Stomach (tissue), 8 donors: ENCODE measurements at regions not wholly inside any gene's neighbourhood (a gene's known extent, or its start where the extent isn't known, plus 50 kb on each side); places are given as distances from the start of the nearest gene placed in this dataset.

ENCODE experiments used
- DNase-seq, 2 donors: peaks; one replicate each; pipeline versions ENCODE4 v3.0.0 to v3.0.0-alpha.2; 2013 to 2019
- H3K27ac ChIP-seq, 5 donors: fragments of 200-600 bp in 4 of 5; sonication (generic) in 4 of 5; one replicate each; pipeline ENCODE4 v1.5.1; 2013 to 2019; ENCODE audit warnings: mild to moderate bottlenecking in 1 of 5, moderate library complexity in 1 of 5
- H3K27me3 ChIP-seq, 3 donors: fragments of 200-600 bp; sonication (generic); one replicate each; pipeline ENCODE4 v1.5.1; 2017 to 2019; ENCODE audit warnings: mixed run types in 1 of 3
- H3K36me3 ChIP-seq, 4 donors: fragments of 200-600 bp; sonication (generic); 1 replicate in 3 of 4; 2 replicates in 1 of 4; pipeline ENCODE4 v1.5.1; 2016 to 2019
- H3K4me1 ChIP-seq, 4 donors: fragments of 200-600 bp; sonication (generic); one replicate each; pipeline ENCODE4 v1.5.1; 2016 to 2019
- H3K4me3 ChIP-seq, 4 donors: fragments of 200-600 bp; sonication (generic) in 3 of 4; one replicate each; pipeline ENCODE4 v1.5.1; 2016 to 2019; ENCODE audit warnings: mild to moderate bottlenecking in 1 of 4
- H3K9me3 ChIP-seq, 4 donors: fragments of 200-600 bp; sonication (generic); one replicate each; pipeline ENCODE4 v1.5.1; 2016 to 2019
- EP300 ChIP-seq: sonication (generic); formaldehyde crosslinking; IDR thresholded peaks from one replicate; pipeline ENCODE4 v1.6.1; 2017; ENCODE audit warnings: antibody characterized with exemption
- POLR2A ChIP-seq, 4 donors: fragments of 450-650 bp; IDR thresholded peaks; one replicate each; pipeline ENCODE4 v1.6.1; 2016; ENCODE audit warnings: antibody characterized with exemption in 4 of 4, control low read depth in 2 of 4, mild to moderate bottlenecking in 1 of 4, moderate library complexity in 1 of 4
- POLR2AphosphoS5 ChIP-seq, 3 donors: sonication (generic); formaldehyde crosslinking; IDR thresholded peaks; one replicate each; pipeline ENCODE4 v1.6.1; 2016; ENCODE audit warnings: antibody characterized with exemption in 3 of 3
- WGBS, 5 donors: extraction: QIAGEN DNeasy Blood & Tissue Kit in 3 of 5; methylation state at CpG; one replicate each; pipeline versions ENCODE4 v1.1.5 to v1.1.7; 2013 to 2018; 5-methylcytosine and 5-hydroxymethylcytosine counted together
- intact Hi-C: fragments of 100-400 bp; cut with DNase I; formaldehyde crosslinking; loops from one replicate; pipeline ENCODE4 v1.15.1; 2023; ENCODE audit warnings: low total_unique reads
- TF ChIP-seq, protein P1 (sequence below), 7 experiments: fragments of 450-650 bp in 4 of 7; fragments of 200-600 bp in 3 of 7; sonication (generic) in 3 of 7; IDR thresholded peaks; one replicate each; pipeline ENCODE4 v1.5.1; 2016 to 2019; ENCODE audit warnings: antibody characterized with exemption in 7 of 7, control low read depth in 2 of 7, mild to moderate bottlenecking in 1 of 7
- donor health status: healthy with polysubstance abuse.
- donor health status: Bipolar disorder and iron deficiency.
- donor health status: healthy.

GRCh38 chr1:90824551-90824950, 107.4 kb upstream of the BARHL2 start:
- TF ChIP-seq EP300 (no peak), POLR2AphosphoS5 (IDR thresholded peaks at IDR 0.05) (no peak), POLR2A (IDR thresholded peaks at IDR 0.05) (no peak)
- TF ChIP-seq, protein P1, sequence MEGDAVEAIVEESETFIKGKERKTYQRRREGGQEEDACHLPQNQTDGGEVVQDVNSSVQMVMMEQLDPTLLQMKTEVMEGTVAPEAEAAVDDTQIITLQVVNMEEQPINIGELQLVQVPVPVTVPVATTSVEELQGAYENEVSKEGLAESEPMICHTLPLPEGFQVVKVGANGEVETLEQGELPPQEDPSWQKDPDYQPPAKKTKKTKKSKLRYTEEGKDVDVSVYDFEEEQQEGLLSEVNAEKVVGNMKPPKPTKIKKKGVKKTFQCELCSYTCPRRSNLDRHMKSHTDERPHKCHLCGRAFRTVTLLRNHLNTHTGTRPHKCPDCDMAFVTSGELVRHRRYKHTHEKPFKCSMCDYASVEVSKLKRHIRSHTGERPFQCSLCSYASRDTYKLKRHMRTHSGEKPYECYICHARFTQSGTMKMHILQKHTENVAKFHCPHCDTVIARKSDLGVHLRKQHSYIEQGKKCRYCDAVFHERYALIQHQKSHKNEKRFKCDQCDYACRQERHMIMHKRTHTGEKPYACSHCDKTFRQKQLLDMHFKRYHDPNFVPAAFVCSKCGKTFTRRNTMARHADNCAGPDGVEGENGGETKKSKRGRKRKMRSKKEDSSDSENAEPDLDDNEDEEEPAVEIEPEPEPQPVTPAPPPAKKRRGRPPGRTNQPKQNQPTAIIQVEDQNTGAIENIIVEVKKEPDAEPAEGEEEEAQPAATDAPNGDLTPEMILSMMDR (IDR thresholded peaks at IDR 0.05) = no peak
- Histone ChIP-seq H3K27me3 (peaks cover 0 to 12% (median 0%) of the 10 kb centered on the region in 3 donors), H3K36me3 (no peaks in the 10 kb centered on the region), H3K9me3 (no peaks in the 10 kb centered on the region), H3K27ac (no peak overlapping the region), H3K4me1 (no peaks in the 10 kb centered on the region), H3K4me3 (no peak overlapping the region)
- no peak for DNase-seq
- WGBS, 5 donors = 77 to 87% (median 81%) methylated on average over 3 of the region's 3 CpGs
- intact Hi-C loops = no loop called here

DNA sequence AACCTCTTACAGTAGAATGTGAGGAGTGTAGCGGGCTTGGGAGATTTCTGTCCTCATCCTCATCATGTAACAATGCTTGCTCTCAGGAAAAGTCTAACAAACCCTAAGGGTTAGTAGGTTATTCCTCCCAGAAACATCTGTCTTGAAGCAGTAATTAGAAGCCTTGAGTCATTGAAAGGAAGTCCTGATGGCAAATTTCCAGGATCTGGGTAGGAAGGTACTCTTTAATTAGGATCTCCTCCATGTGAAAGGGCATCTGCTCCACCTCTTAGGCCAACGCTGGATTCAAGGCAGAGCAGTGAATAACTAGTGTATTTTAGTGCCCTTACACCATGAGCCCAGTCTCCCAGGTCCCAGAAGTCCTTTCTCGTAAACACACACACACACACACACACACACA, 106.6 kb upstream of the BARHL2 start:
- TF ChIP-seq EP300 = no peak
- no peaks in the 10 kb centered on the region for H3K9me3 ChIP-seq
- H3K36me3 ChIP-seq = no peaks in the 10 kb centered on the region
- H3K27ac ChIP-seq = no peak overlapping the region
- no peak overlapping the region for H3K4me3 ChIP-seq
- H3K4me1 ChIP-seq = no peaks in the 10 kb centered on the region
- 73 to 88% (median 84%) methylated on average over 2 to 3 of the region's 3 CpGs for WGBS, 5 donors
- DNase-seq = no peak
- H3K27me3 ChIP-seq = peaks cover 0 to 12% (median 0%) of the 10 kb centered on the region in 3 donors
- intact Hi-C loops = no loop called here

DNA sequence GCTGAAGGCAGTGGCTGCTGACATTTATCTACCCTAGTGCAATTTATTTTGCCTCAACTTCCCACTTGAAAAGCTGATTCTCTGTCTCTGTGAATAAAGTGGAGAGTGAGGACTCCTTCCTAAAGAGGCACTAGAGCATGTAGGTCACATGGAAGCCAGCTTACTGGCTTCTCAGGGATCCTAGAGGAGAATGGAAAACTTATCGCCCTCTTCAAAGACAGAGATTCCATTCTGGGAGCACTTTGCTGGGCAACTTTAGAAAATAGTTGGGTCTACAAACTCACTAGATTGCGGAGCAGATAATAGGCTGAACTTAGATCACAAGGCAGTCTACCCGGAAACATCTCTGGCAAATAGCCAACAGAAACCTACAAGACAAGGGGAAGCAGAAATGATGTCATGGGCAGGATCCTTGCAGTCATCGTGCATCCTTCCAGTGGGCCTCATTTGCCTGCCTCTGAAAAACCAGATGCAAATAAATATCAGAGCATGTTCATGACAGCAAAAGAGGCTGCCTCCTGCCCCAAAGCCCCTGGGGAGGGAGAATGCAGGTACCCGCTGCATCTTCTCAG, 104.8 kb upstream of the BARHL2 start:
- no peak overlapping the region for H3K27ac ChIP-seq
- H3K9me3 ChIP-seq = no peaks in the 10 kb centered on the region
- intact Hi-C loops = no loop called here
- WGBS, 5 donors = 79 to 91% (median 88%) methylated on average over 5 of the region's 5 CpGs
- peaks cover 0 to 7% (median 0%) of the 10 kb centered on the region in 3 donors for H3K27me3 ChIP-seq
- H3K4me3 ChIP-seq = no peak overlapping the region
- no peaks in the 10 kb centered on the region for H3K4me1 ChIP-seq
- TF ChIP-seq, protein P1 (IDR thresholded peaks at IDR 0.05) = no peak
- TF ChIP-seq POLR2AphosphoS5 (IDR thresholded peaks at IDR 0.05) (no peak), EP300 (no peak), POLR2A (IDR thresholded peaks at IDR 0.05) (no peak)
- DNase-seq = no peak
- H3K36me3 ChIP-seq = no peaks in the 10 kb centered on the region

- intact Hi-C loops = no loop called here
Observed at GRCh38 chr1:90821152-90821787, 104.2 kb upstream of the BARHL2 start.

More at GRCh38 chr1:90821152-90821787, 104.2 kb upstream of the BARHL2 start:
- Histone ChIP-seq H3K27ac (no peak overlapping the region), H3K27me3 (peaks cover 0 to under 1% (median 0%) of the 10 kb centered on the region in 3 donors), H3K4me3 (no peak overlapping the region), H3K36me3 (no peaks in the 10 kb centered on the region), H3K9me3 (no peaks in the 10 kb centered on the region), H3K4me1 (no peaks in the 10 kb centered on the region)
- 70 to 79% (median 73%) methylated on average over 5 of the region's 5 CpGs for WGBS, 5 donors
- TF ChIP-seq POLR2A (IDR thresholded peaks at IDR 0.05) (no peak), POLR2AphosphoS5 (IDR thresholded peaks at IDR 0.05) (no peak), EP300 (no peak)
- TF ChIP-seq, protein P1 (IDR thresholded peaks at IDR 0.05) = no peak
- no peak for DNase-seq
